GM10248 (cell line): ENCODE measurements at regions not wholly inside any gene's neighbourhood (a gene's known extent, or its start where the extent isn't known, plus 50 kb on each side); places are given as distances from the start of the nearest gene placed in this dataset.

Experiments used
- CTCF ChIA-PET: fragments of 300-600 bp; sonication (Branson Sonifier 250); formaldehyde crosslinking; extraction: SDS; loops from one replicate; lab custom pipeline; 2021; ENCODE audit warnings: antibody characterized with exemption; lab: Yijun Ruan, JAX
- POLR2A ChIA-PET: fragments of 350-650 bp; sonication (Branson Sonifier 250); formaldehyde crosslinking; extraction: SDS; loops from one replicate; lab custom pipeline; 2020; ENCODE audit warnings: antibody characterized with exemption; lab: Yijun Ruan, JAX
- DNase-seq: peaks from one replicate; pipeline ENCODE4 v3.0.0; 2012; ENCODE audit errors: extremely low spot score
- TF ChIP-seq, protein P1 (sequence below): IDR thresholded peaks from 2 replicates; pipeline ENCODE4 v1.5.1; 2012; ENCODE audit warnings: mild to moderate bottlenecking, low read depth; ENCODE audit errors: extremely low read depth, missing control alignments, control extremely low read depth

- ChIA-PET POLR2A (no interaction called here), CTCF (interaction anchor here (1.0 kb wide), 1 partner anchor 19 kb away, joined by 3 read pairs; no protein-coding TSS in a partner anchor)
- TF ChIP-seq, protein P1, sequence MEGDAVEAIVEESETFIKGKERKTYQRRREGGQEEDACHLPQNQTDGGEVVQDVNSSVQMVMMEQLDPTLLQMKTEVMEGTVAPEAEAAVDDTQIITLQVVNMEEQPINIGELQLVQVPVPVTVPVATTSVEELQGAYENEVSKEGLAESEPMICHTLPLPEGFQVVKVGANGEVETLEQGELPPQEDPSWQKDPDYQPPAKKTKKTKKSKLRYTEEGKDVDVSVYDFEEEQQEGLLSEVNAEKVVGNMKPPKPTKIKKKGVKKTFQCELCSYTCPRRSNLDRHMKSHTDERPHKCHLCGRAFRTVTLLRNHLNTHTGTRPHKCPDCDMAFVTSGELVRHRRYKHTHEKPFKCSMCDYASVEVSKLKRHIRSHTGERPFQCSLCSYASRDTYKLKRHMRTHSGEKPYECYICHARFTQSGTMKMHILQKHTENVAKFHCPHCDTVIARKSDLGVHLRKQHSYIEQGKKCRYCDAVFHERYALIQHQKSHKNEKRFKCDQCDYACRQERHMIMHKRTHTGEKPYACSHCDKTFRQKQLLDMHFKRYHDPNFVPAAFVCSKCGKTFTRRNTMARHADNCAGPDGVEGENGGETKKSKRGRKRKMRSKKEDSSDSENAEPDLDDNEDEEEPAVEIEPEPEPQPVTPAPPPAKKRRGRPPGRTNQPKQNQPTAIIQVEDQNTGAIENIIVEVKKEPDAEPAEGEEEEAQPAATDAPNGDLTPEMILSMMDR = no peak
- no peak for DNase-seq
Measured at GRCh38 chr6:15914553-15914952, 214.3 kb upstream of the MYLIP start.

DNA sequence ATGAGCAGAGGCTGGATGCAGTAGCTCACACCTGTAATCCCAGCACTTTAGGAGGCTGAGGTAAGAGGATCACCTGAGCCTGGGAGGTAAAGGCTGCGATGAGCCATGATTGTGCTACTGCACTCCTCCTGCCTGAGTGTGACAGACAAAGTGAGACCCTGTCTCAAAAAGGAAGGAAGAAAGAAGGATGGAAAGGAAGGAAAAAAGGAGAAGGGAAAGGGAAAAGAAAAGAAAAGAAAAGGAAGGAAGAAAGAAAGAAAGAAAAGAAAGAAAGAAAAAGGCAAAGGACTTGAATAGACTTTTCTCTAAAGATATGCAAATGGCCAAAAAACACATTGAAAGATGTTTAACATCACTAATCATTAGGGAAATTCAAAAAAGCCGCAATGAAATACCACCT, 215.3 kb upstream of the MYLIP start:
- POLR2A ChIA-PET = no interaction called here
- no peak for DNase-seq
- TF ChIP-seq, protein P1 = no peak
- CTCF ChIA-PET = no interaction called here

- no peak for DNase-seq
- ChIA-PET POLR2A (no interaction called here), CTCF (interaction anchor here (1.2 to 1.5 kb wide), 3 partner anchors 10 to 144 kb away, joined by 3 to 6 read pairs (median 6); no protein-coding TSS in a partner anchor)
- TF ChIP-seq, protein P1 = no peak
Measured at GRCh38 chr6:15912505-15913400, 216.1 kb upstream of the MYLIP start.

DNA sequence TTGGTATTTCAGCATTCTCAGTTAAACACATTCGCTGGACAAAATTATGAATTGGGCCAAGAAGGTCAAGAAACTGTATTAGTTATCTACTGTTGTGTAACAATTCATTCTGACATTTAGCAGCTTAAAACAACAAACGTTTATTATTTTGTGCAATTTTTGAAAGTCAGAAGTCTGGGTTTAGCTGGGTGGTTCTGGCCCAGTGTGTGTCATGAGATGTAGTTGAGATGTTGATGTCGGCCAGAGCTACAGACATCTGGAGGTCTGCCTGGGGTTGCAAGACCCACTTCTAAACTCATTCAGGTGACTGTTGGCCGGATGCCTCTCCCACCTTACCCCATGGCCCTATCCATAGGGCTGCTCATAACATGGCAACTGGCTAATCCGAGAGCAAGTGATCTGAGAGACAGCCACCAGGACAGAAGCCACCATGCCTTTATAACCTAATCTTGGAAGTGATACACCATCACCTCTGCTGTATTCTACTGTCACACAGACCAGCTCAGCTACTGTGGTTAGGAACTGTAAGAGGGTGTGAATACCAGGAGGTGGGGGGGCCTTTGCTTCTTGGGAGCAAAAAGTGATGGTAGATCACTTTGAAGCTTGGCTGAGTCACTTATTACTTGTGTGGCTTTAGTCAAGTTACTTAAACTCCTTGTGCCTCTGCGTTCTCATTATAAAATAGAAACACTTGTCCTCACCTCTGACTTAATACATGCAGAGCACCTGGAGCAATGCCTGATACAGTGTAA, 217.0 kb upstream of the MYLIP start:
- CTCF ChIA-PET = interaction anchor here (1.2 to 1.5 kb wide), 3 partner anchors 10 to 143 kb away, joined by 3 to 6 read pairs (median 6); no protein-coding TSS in a partner anchor
- POLR2A ChIA-PET = no interaction called here

GRCh38 chr6:15909290-15910070, 219.4 kb upstream of the MYLIP start:
- ChIA-PET POLR2A (no interaction called here), CTCF (interaction anchor here (1.5 kb wide), 1 partner anchor 9 kb away, joined by 5 read pairs; no protein-coding TSS in a partner anchor)
- TF ChIP-seq, protein P1 = no peak
- DNase-seq = no peak

More for the DNA sequence above, 217.0 kb upstream of the MYLIP start:
- TF ChIP-seq, protein P1 = no peak
- DNase-seq = no peak
